PC-9 (cell line): ENCODE measurements at regions not wholly inside any gene's neighbourhood (a gene's known extent, or its start where the extent isn't known, plus 50 kb on each side); places are given as distances from the start of the nearest gene placed in this dataset.

Source experiments
- EZH2 ChIP-seq: fragments of 200-600 bp; sonication (generic); IDR thresholded peaks from 2 replicates; pipeline ENCODE4 v1.8.0; 2017; ENCODE audit warnings: antibody characterized with exemption, low read depth
- TF ChIP-seq, protein P1 (sequence below): fragments of 200-600 bp; sonication (generic); conservative IDR thresholded peaks from 2 replicates; pipeline ENCODE4 v1.6.1; 2017; ENCODE audit warnings: mixed run types, antibody characterized with exemption, mild to moderate bottlenecking, moderate library complexity

DNA sequence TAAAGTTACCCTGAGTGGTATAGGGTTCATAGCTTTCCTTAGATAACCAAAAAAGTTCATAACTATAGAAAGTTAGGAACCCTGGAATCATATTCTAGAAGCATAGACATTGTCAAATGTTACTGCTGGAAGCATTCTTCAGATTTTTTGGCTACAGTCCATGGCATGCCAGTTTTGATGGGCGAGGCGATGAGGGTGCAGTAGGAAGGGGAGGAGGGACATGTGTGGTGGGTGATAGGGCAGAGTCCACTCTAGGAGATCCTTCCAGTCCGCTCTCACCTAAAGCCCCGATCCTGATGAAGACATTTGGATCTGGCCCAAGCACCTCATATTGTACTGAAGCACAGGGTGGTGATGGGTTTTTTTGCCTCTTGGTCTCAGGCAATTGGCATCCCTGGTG lies 91.8 kb downstream of the HRH4 start:
- TF ChIP-seq, protein P1, sequence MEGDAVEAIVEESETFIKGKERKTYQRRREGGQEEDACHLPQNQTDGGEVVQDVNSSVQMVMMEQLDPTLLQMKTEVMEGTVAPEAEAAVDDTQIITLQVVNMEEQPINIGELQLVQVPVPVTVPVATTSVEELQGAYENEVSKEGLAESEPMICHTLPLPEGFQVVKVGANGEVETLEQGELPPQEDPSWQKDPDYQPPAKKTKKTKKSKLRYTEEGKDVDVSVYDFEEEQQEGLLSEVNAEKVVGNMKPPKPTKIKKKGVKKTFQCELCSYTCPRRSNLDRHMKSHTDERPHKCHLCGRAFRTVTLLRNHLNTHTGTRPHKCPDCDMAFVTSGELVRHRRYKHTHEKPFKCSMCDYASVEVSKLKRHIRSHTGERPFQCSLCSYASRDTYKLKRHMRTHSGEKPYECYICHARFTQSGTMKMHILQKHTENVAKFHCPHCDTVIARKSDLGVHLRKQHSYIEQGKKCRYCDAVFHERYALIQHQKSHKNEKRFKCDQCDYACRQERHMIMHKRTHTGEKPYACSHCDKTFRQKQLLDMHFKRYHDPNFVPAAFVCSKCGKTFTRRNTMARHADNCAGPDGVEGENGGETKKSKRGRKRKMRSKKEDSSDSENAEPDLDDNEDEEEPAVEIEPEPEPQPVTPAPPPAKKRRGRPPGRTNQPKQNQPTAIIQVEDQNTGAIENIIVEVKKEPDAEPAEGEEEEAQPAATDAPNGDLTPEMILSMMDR: no peak
- TF ChIP-seq EZH2: no peak
